LoVo (cell line): ENCODE measurements at regions not wholly inside any gene's neighbourhood (a gene's known extent, or its start where the extent isn't known, plus 50 kb on each side); places are given as distances from the start of the nearest gene placed in this dataset.
A peak's percentile ranks its signal among the peaks of the same experiment; 100 is the strongest.

Experiments used
- DNase-seq: peaks from one replicate; pipeline ENCODE4 v3.0.0-alpha.2; 2016; ENCODE audit warnings: low spot score

DNA sequence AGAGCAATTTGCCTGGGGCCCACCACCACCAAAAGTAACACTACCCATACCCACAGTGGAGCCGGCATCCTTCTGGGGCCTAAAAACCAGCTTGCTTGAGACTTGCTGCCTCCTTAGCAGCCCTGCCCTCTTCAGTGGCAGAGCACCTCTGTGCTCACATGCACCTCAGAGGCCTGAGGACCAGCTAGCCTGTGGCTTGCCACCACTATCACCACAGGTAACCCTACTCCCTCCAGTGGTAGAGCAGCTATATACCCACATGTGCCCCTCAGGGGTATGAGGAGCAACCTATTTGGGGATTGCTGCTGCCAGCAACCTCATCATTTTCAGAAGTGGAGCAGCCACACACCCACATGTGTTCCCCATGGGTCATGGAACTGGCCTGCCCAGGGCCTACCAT, 111.4 kb upstream of the SPRY2 start:
- no peak for DNase-seq

DNA sequence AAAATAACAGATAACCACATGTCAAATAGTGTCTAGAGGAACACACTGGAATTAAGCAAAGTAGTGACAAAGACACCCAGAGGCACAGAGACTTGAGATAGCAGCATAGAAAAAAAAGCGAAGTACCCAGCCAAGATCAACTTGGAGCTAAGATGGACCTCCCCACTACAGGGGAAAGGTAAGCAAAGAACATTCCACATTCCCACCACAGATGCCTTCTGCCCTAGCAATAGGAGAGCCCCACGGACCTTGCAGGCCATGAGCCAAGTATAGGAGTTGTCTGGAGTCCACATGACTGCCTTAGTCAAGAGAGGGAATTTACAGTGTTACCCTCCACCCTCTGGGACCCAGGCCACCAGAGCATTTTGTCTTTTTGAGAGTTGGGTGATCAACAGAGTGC, 110.7 kb upstream of the SPRY2 start:
- no peak for DNase-seq

DNA sequence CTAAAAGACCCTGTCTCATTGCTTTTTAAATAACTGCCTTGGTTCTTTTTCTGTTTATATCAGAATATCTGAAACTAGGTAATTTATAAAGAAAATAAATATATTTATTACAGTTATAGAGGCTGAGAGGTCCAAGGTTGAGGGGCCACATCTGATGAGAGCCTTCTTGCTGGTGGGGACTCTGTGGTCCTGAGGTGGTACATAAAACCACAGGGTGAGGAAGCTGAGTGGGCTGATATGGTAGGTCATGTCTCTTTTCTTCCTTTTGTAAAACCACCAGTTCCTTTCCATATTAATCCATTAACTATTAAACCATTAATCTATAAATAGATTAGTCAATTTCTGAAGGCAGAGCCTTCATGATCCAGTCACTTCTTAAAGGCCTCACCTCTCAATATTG, 109.5 kb upstream of the SPRY2 start:
- DNase-seq: no peak

- DNase-seq: no peak
Observed at GRCh38 chr13:80448725-80449124, 107.8 kb upstream of the SPRY2 start.

DNA sequence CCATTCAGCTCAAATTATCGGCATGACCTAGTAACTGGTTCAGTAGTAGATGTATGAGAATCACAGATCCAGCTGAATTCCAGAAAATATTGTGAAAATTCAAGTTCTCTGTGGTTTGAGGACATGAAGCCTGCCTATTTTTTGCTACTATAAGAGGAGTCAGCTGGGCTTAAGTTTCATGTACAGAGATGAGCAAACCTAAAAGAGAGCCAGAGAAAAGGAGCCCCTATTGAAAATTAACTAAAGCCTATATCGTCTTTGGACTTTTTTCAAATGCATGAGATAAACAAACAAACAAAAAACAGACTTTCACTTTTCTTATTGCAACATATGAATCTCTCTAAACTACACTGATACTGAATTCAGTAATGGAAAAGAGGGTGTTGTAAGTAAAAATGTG, 106.8 kb upstream of the SPRY2 start:
- DNase-seq: no peak

- DNase-seq: no peak
Observed at GRCh38 chr13:80444240-80445015, 103.5 kb upstream of the SPRY2 start.

DNA sequence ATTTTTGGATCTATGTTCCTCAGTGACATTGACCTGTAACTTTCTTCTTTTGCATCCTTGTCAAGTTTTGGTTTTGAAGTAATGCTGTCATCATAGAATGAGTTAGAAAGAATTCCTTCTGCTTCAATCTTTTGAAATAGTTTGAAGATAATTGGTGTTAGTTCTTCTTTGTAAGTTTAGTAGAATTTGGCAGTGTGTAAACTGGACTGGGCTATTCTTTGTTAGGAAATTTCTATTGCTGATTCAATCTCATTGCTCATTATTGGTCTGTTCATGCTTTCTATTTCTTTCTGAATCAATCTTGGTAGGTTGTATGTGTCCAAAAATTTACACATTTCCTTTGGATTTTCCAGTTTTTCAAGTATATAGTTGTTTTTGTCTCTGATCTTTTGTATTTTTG, 101.7 kb upstream of the SPRY2 start:
- DNase-seq: no peak

- DNase-seq: no peak
Observed at GRCh38 chr13:80441968-80442367, 101.0 kb upstream of the SPRY2 start.

GRCh38 chr13:80438521-80438920, 97.6 kb upstream of the SPRY2 start:
- no peak for DNase-seq

DNA sequence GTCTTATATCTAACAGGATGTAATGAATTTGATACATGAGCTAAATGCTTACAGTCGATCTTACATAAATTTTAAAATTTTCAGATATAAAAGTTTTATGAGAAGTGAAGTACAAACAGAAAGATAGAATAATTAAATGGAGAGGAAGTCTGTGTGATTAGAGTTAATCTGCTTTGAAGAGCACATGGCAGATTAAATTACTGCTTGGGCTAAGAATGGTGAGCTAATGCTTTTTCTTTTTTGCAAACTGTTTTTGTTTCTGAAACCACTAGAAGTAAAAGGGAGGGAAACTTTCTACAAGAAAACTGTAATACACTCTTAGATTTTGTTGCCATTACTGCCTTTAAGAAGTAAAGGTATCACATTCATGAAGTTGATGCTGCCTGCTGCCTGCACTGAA, 96.3 kb upstream of the SPRY2 start:
- DNase-seq: no peak

- no peak for DNase-seq
Observed at GRCh38 chr13:80436571-80437169, 95.7 kb upstream of the SPRY2 start.

GRCh38 chr13:80430561-80430960, 89.6 kb upstream of the SPRY2 start:
- no peak for DNase-seq

DNA sequence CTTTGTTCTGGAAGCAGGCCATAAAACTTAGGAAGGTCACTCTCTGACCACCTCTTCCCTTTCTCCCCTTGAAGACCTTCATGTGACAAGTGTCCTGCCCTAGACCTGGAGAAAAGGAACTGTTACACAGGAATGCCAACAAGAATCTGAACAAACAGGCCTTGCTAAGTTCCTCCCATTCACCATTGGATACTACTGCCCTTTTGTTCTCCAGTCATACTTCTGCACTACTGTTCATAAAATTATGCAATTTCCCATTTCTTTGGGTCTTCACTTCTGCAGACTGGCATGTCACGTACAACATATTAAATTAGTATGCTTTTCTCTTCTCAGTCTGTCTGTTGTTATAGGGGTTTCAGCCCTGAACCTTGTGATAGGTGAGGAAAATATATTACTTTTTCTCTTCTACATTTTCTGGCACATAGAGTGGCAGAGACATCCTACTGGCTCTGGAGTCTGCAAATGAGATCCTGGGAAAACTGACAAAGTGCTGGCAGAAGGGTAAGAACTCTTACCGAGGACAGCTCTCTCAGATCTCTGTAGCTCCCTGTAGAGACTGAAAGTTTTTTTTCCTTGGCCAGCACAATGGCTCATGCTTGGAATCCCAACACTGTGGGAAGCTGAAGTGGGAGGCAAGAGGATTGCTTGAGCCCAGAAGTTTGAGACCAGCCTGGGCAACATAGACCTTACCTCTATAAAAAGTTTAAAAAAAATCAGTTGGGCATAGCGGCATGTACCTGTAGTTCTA, 87.6 kb upstream of the SPRY2 start:
- DNase-seq: no peak

DNA sequence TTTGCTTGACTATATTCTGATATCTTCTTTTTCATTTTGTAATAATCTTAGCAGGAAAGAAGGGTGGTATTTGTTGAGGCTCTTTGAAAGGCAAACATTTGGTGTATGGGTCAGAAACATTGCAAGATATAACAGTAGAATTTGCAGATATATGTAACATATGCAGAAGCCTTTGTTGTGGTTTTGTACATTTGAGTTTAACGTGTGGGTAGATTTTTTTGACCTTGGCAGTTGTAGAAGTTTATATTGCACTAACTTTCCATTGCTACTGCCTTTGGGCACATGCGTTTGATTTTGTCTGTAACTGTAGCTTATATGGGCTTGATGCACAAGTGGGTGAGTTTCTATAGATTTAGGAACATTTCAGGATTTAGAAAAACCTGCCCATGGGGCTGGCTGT, 78.5 kb upstream of the SPRY2 start:
- no peak for DNase-seq

DNA sequence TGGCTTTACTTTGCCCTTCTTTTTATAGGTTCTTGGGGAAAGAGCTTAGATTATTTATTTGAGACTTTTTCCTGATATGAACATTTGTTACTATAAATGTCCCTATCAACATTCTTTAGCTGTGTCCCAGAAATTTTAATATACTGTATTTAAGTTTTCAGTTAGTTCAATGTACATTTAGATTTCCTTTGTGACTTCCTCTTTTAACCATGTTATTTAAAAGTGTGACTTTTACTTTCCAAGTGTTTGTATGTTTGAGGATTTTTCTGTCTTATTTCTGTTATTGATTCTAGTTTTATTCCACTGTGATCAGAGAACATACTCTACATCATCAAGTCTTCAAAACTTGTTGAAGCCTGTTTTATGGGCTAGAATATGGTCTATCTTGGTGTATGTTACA, 72.7 kb upstream of the SPRY2 start:
- DNase-seq: no peak

GRCh38 chr13:80408270-80408669, 67.3 kb upstream of the SPRY2 start:
- no peak for DNase-seq

DNA sequence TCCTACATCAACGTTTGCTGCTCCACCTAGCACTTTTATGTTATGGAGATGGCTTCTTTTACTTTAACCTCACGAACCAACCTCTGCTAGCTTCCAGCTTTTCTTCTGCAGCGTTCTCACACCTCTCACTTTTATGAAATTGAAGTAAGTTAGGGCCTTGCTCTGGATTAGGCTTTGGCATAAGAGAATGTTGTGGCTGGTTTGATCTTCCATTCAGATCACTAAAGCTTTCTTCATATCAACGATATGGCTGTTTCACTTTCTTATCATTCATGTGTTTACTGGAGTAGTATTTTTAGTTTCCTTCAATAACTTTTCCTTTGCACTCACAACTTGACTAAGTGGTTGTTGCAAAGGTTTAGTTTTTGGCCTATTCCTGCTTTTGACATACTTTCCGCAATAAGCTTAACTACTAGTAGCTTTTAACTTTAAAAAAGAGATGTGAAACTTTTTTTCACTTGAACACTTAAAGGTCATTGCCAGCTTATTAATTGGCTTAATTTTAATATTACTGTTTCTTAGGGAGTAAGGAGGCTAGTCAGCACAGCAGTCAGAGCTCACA, 60.0 kb upstream of the SPRY2 start:
- no peak for DNase-seq

DNA sequence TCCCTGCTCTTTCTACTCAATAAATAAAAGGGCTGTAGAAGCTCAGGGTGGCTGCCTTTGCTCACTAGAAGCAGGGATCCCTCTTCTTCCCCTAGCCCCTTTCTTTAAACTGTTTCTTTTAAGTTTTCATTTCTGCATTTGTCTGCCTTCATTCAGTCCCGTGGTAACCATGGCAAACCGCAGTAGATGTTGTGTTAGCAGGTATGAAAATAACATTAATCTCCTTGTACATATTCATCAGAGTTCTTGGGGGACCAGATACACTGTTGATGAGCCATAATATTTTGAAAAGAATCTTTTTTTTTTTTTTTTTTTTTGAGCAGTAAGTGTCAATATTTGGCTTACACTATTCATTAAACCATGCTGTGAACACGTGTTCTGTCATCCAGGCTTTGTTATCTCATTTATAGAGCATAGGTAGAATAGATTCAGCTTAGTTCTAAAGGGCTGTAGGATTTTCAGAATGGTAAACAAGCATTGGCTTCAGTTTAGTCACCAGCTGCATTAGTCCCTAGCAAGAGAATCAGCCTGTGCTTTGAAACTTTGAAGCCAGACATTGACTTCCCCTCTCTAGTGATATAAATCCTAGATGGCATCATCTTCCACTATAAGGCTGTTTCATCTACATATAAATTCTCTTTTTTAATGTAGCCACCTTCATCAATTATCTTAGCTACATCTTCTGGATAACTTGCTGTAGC, 59.4 kb upstream of the SPRY2 start:
- DNase-seq: no peak

- DNase-seq: peak; percentile 26
Observed at GRCh38 chr13:80399340-80400163, 58.6 kb upstream of the SPRY2 start.
